ENCODE measurements at regions not wholly inside any gene's neighbourhood (a gene's known extent, or its start where the extent isn't known, plus 50 kb on each side); places are given as distances from the start of the nearest gene placed in this dataset.

DNA sequence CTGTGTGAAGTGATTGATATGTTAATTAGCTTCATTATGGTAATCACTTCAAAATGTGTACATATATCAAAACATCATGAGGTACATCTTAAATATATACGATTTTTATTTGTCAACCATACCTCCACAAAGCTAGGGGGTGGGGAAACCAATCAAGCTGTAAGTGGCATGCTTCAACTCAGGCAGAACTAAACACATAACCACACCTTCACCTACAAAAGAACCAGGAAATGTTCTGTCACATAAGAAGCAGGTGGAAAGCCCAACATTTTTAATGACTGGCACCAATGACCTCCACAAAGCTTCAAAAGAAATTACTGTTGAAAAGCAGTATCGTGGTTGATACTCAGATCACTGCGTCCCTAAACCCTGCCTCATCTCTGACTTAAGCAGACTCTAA is 867.7 kb upstream of the EEF2KMT start:
- BruUV-seq (replicated peaks) = no TSS peak
- Histone ChIP-seq H3K4me2 (ENCODE audit: insufficient read depth, low read length) (no peak overlapping the region), H3K79me2 (ENCODE audit: control insufficient read depth, insufficient read depth, low read length) (no peaks in the 10 kb centered on the region), H3K9ac (replicated peaks; ENCODE audit: extremely low read depth, insufficient read depth, low read length) (no peak overlapping the region), H3K36me3 (ENCODE audit: control insufficient read depth in 2 of 2, extremely low read depth in 1 of 2, insufficient read depth in 2 of 2, low read length in 2 of 2) (no peaks in the 10 kb centered on the region), H2AFZ (ENCODE audit: low read depth, low read length) (no peak overlapping the region), H3K27me3 (ENCODE audit: control insufficient read depth in 2 of 2, insufficient read depth in 2 of 2, low read length in 2 of 2) (no peaks in the 10 kb centered on the region), H3K4me3 (replicated peaks in 1 of 3; ENCODE audit: insufficient read depth in 1 of 3, low read depth in 1 of 3, low read length in 3 of 3) (no peak overlapping the region), H3K9me3 (replicated peaks; ENCODE audit: control insufficient read depth, insufficient read depth, low read length) (peaks cover 3% of the 10 kb centered on the region), H3K4me1 (ENCODE audit: control insufficient read depth, extremely low read depth, insufficient read depth, low read length) (no peaks in the 10 kb centered on the region), H3K27ac (ENCODE audit: insufficient read depth, low read depth, low read length) (no peak overlapping the region), H4K20me1 (replicated peaks; ENCODE audit: control insufficient read depth, extremely low read depth, insufficient read depth, low read length) (no peaks in the 10 kb centered on the region), H3K9me1 (replicated peaks; ENCODE audit: control insufficient read depth, extremely low read depth, insufficient read depth, low read length) (no peaks in the 10 kb centered on the region)
- intact Hi-C loops (cut with micrococcal nuclease) (no loop called here), dilution Hi-C loops (cut with MboI; ENCODE audit: extremely low pct_ligation_motif_present, low sequenced_read_pairs) (no loop called here)
- TF ChIP-seq POLR2AphosphoS5 (IDR thresholded peaks at IDR 0.05; ENCODE audit: insufficient read depth, low read depth, low read length) (no peak), FOS (IDR thresholded peaks at IDR 0.05; ENCODE audit: borderline replicate concordance, insufficient read depth, low read length) (no peak), POLR2A (IDR thresholded peaks at IDR 0.05; ENCODE audit: low read depth, low read length) (no peak), JUN (IDR thresholded peaks at IDR 0.05; ENCODE audit: borderline replicate concordance, insufficient read depth, insufficient read length, low read depth) (no peak)
- TF ChIP-seq, protein P1, sequence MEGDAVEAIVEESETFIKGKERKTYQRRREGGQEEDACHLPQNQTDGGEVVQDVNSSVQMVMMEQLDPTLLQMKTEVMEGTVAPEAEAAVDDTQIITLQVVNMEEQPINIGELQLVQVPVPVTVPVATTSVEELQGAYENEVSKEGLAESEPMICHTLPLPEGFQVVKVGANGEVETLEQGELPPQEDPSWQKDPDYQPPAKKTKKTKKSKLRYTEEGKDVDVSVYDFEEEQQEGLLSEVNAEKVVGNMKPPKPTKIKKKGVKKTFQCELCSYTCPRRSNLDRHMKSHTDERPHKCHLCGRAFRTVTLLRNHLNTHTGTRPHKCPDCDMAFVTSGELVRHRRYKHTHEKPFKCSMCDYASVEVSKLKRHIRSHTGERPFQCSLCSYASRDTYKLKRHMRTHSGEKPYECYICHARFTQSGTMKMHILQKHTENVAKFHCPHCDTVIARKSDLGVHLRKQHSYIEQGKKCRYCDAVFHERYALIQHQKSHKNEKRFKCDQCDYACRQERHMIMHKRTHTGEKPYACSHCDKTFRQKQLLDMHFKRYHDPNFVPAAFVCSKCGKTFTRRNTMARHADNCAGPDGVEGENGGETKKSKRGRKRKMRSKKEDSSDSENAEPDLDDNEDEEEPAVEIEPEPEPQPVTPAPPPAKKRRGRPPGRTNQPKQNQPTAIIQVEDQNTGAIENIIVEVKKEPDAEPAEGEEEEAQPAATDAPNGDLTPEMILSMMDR (IDR thresholded peaks at IDR 0.05; ENCODE audit: extremely low read depth in 1 of 2, insufficient read depth in 1 of 2, low read depth in 1 of 2, low read length in 2 of 2) = no peak
- TF ChIP-seq, protein P2, sequence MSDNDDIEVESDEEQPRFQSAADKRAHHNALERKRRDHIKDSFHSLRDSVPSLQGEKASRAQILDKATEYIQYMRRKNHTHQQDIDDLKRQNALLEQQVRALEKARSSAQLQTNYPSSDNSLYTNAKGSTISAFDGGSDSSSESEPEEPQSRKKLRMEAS (IDR thresholded peaks at IDR 0.05; ENCODE audit: insufficient read depth, insufficient read length) = no peak
- ChIA-PET CTCF (no interaction called here), POLR2A (no interaction called here)
- FAIRE-seq (no peak), DNase-seq (ENCODE audit: low read depth, low spot score) (no peak)

DNA sequence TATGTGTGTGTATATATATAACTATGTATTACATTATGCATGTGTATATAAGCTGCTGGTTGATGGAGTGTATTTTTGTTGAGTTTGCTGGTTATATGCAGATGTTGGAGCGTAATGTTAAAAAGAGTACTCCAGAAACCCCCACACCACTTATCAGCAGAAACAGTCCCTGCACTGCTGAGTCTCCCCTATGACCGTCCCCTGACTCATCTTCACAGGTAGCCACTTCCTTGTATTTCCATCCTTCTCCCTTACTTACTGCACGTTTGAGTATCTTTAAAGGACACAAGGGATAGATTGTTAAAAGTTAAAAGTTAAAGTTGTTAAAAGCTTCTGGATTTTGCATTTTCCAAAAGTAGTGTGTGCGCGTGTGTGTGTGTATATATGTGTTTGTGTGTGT is 853.9 kb upstream of the EEF2KMT start:
- no peak overlapping the region for H2AFZ ChIP-seq (ENCODE audit: low read depth, low read length)
- ChIA-PET CTCF (no interaction called here), POLR2A (no interaction called here)
- no peak overlapping the region for H3K4me2 ChIP-seq (ENCODE audit: insufficient read depth, low read length)
- H3K9me3 ChIP-seq (replicated peaks; ENCODE audit: control insufficient read depth, insufficient read depth, low read length) = no peaks in the 10 kb centered on the region
- BruUV-seq (replicated peaks) = no TSS peak
- H4K20me1 ChIP-seq (replicated peaks; ENCODE audit: control insufficient read depth, extremely low read depth, insufficient read depth, low read length) = no peaks in the 10 kb centered on the region
- intact Hi-C loops (cut with micrococcal nuclease) (no loop called here), dilution Hi-C loops (cut with MboI; ENCODE audit: extremely low pct_ligation_motif_present, low sequenced_read_pairs) (no loop called here)
- no peak overlapping the region for H3K9ac ChIP-seq (replicated peaks; ENCODE audit: extremely low read depth, insufficient read depth, low read length)
- DNase-seq (ENCODE audit: low read depth, low spot score) (no peak), FAIRE-seq (no peak)
- H3K79me2 ChIP-seq (ENCODE audit: control insufficient read depth, insufficient read depth, low read length) = no peaks in the 10 kb centered on the region
- H3K36me3 ChIP-seq (ENCODE audit: control insufficient read depth in 2 of 2, extremely low read depth in 1 of 2, insufficient read depth in 2 of 2, low read length in 2 of 2) = no peaks in the 10 kb centered on the region
- TF ChIP-seq MYC (IDR thresholded peaks at IDR 0.05; ENCODE audit: low read depth, low read length) (no peak), POLR2AphosphoS5 (IDR thresholded peaks at IDR 0.05; ENCODE audit: insufficient read depth, low read depth, low read length) (no peak), GATA2 (IDR thresholded peaks at IDR 0.05; ENCODE audit: insufficient read depth, insufficient read length, low read depth, low read length) (no peak), POLR2A (IDR thresholded peaks at IDR 0.05; ENCODE audit: low read depth, low read length) (no peak), EZH2 (IDR thresholded peaks at IDR 0.05; ENCODE audit: borderline replicate concordance, low read depth, low read length, severe bottlenecking) (no peak)
- TF ChIP-seq, protein P1 (IDR thresholded peaks at IDR 0.05; ENCODE audit: extremely low read depth in 1 of 2, insufficient read depth in 1 of 2, low read depth in 1 of 2, low read length in 2 of 2) = no peak
- TF ChIP-seq, protein P2 (IDR thresholded peaks at IDR 0.05; ENCODE audit: insufficient read depth, insufficient read length) = no peak
- H3K9me1 ChIP-seq (replicated peaks; ENCODE audit: control insufficient read depth, extremely low read depth, insufficient read depth, low read length) = no peaks in the 10 kb centered on the region
- no peaks in the 10 kb centered on the region for H3K4me1 ChIP-seq (ENCODE audit: control insufficient read depth, extremely low read depth, insufficient read depth, low read length)
- H3K27me3 ChIP-seq (ENCODE audit: control insufficient read depth in 2 of 2, insufficient read depth in 2 of 2, low read length in 2 of 2) = no peaks in the 10 kb centered on the region
- H3K4me3 ChIP-seq (replicated peaks in 1 of 3; ENCODE audit: insufficient read depth in 1 of 3, low read depth in 1 of 3, low read length in 3 of 3) = no peak overlapping the region
- H3K27ac ChIP-seq (ENCODE audit: insufficient read depth, low read depth, low read length) = no peak overlapping the region
